ENCODE measurements at regions not wholly inside any gene's neighbourhood (a gene's known extent, or its start where the extent isn't known, plus 50 kb on each side); places are given as distances from the start of the nearest gene placed in this dataset.
"Not testable (repeated sequence)": the region's sequence is repeated elsewhere in the genome, so short reads cannot be mapped to it uniquely, and the experiment has no call there.

DNA sequence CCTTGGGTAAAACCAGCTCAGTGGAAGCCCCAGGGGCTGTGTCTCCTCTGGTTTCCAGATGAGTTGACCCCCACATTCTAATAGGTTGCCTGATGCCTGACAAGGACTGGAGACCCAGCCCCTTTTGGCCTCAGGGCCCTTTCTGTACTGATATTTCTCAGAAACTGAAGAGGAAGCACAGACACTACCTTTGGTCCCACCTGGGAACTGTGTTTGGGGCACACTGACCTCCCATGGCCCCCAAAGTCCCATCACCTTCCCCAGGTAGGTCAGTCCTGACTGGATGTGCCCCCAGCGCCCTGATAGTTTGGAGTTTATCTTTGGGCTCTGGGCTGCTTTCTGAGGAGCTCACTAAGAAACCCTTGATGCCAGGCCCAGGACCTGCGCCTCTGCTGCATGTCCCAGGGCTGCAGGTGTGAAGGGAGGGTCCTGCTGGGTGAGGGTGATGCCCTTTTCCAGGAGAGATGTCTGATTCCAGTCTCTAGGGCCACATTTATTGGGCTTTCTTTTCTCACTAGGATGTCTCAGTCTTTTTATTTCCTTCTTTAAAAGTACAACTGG, 106.7 kb downstream of the GGTLC2 start:
- CTCF ChIA-PET, result interaction anchor here (1.2 to 4.4 kb wide), 7 partner anchors 9 to 191 kb away, joined by 3 to 76 read pairs (median 21); no protein-coding TSS in a partner anchor

DNA sequence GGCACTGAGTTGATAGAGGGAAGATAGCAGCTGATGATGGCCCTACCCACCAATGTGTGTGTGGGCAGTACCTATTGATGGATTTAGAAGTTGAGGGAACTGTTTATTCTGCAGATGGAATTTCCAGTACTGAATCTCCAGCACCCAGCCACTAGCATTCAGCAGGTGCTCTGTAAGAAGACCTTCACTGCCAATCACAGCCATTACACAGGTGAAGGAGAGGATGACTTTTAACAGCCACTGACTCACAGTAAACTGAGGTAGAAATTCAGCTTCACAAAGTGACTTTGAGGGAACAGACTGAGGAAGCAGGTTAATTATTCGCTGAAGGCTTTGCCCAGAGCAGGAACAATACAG, 107.8 kb downstream of the GGTLC2 start:
- H3K36me3 Mint-ChIP-seq, result no peaks in the 10 kb centered on the region
- no peak overlapping the region for H3K27ac Mint-ChIP-seq
- ATAC-seq (no peak), DNase-seq (no peak)
- H3K27me3 Mint-ChIP-seq, result no peaks in the 10 kb centered on the region
- no peaks in the 10 kb centered on the region for H3K9me3 Mint-ChIP-seq (ENCODE audit: low read depth)
- CTCF ChIA-PET, result interaction anchor here (1.2 to 4.4 kb wide), 14 partner anchors 11 to 206 kb away, joined by 3 to 76 read pairs (median 8); no protein-coding TSS in a partner anchor
- peaks cover 21% of the 10 kb centered on the region for H3K4me1 Mint-ChIP-seq
- H3K4me3 Mint-ChIP-seq, result no peak overlapping the region

More for the DNA sequence above, 106.7 kb downstream of the GGTLC2 start:
- Mint-ChIP-seq H3K4me1 (peaks cover 19% of the 10 kb centered on the region), H3K9me3 (ENCODE audit: low read depth) (no peaks in the 10 kb centered on the region), H3K36me3 (no peaks in the 10 kb centered on the region), H3K27ac (no peak overlapping the region), H3K4me3 (no peak overlapping the region), H3K27me3 (no peaks in the 10 kb centered on the region)
- DNase-seq (no peak), ATAC-seq (no peak)

GRCh38 chr22:22752556-22753477, 108.4 kb downstream of the GGTLC2 start:
- CTCF ChIA-PET, result interaction anchor here (0.7 to 4.4 kb wide), 50 partner anchors 9 to 394 kb away, joined by 3 to 76 read pairs (median 5); partner anchors contain the start of gene ZNF280B
- ATAC-seq (no peak), DNase-seq (peak; percentile 18)
- Mint-ChIP-seq H3K4me3 (no peak overlapping the region), H3K36me3 (no peaks in the 10 kb centered on the region), H3K9me3 (ENCODE audit: low read depth) (no peaks in the 10 kb centered on the region), H3K27me3 (no peaks in the 10 kb centered on the region), H3K27ac (no peak overlapping the region), H3K4me1 (peaks cover 20% of the 10 kb centered on the region)

GRCh38 chr22:22753526-22754267, 109.3 kb downstream of the GGTLC2 start:
- Mint-ChIP-seq H3K4me3 (no peak overlapping the region), H3K4me1 (peaks cover 20% of the 10 kb centered on the region), H3K9me3 (ENCODE audit: low read depth) (no peaks in the 10 kb centered on the region), H3K27me3 (no peaks in the 10 kb centered on the region), H3K36me3 (no peaks in the 10 kb centered on the region), H3K27ac (no peak overlapping the region)
- ATAC-seq (peak; percentile 97), DNase-seq (peak; percentile 89)
- CTCF ChIA-PET, result interaction anchor here (0.7 to 4.4 kb wide), 48 partner anchors 9 to 393 kb away, joined by 3 to 76 read pairs (median 5); partner anchors contain the start of gene ZNF280B

DNA sequence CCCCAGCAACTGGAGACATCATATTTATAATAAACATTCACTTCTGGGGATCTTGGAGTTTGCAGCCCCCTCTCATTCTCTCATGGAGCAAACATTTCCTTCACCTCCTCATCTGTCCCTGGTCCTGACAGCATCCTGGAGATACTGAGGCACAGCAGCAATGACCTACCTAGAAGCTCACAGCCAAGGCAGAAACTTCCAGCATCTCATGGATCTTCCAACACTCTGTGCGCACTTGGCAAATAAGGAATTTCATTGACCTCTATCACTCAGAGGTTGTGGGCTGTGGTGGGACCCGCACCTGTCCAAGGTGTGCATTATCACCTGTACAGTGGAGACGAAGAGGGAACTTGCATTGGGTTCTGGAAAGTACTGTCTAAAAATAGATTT, 109.8 kb downstream of the GGTLC2 start:
- peaks cover 24% of the 10 kb centered on the region for H3K4me1 Mint-ChIP-seq
- H3K9me3 Mint-ChIP-seq (ENCODE audit: low read depth), result no peaks in the 10 kb centered on the region
- H3K4me3 Mint-ChIP-seq, result no peak overlapping the region
- CTCF ChIA-PET, result interaction anchor here (1.1 to 4.4 kb wide), 29 partner anchors 9 to 373 kb away, joined by 3 to 76 read pairs (median 7); partner anchors contain the start of gene ZNF280B
- no peak overlapping the region for H3K27ac Mint-ChIP-seq
- DNase-seq (peak; percentile 28), ATAC-seq (no peak)
- H3K27me3 Mint-ChIP-seq, result no peaks in the 10 kb centered on the region
- H3K36me3 Mint-ChIP-seq, result no peaks in the 10 kb centered on the region

GRCh38 chr22:22754961-22755777, 110.8 kb downstream of the GGTLC2 start:
- H3K36me3 Mint-ChIP-seq, result no peaks in the 10 kb centered on the region
- H3K4me1 Mint-ChIP-seq, result peaks cover 31% of the 10 kb centered on the region
- H3K9me3 Mint-ChIP-seq (ENCODE audit: low read depth), result no peaks in the 10 kb centered on the region
- CTCF ChIA-PET, result interaction anchor here (1.1 to 4.4 kb wide), 9 partner anchors 9 to 122 kb away, joined by 3 to 43 read pairs (median 12); no protein-coding TSS in a partner anchor
- peak; percentile 34 for DNase-seq
- no peak for ATAC-seq
- H3K27me3 Mint-ChIP-seq, result no peaks in the 10 kb centered on the region
- no peak overlapping the region for H3K4me3 Mint-ChIP-seq
- H3K27ac Mint-ChIP-seq, result no peak overlapping the region

GRCh38 chr22:22755778-22756100, 111.3 kb downstream of the GGTLC2 start:
- Mint-ChIP-seq H3K4me3 (no peak overlapping the region), H3K27me3 (no peaks in the 10 kb centered on the region), H3K9me3 (ENCODE audit: low read depth) (no peaks in the 10 kb centered on the region), H3K27ac (no peak overlapping the region), H3K4me1 (peaks cover 34% of the 10 kb centered on the region), H3K36me3 (no peaks in the 10 kb centered on the region)
- peak; percentile 30 for DNase-seq
- CTCF ChIA-PET, result interaction anchor here (1.1 to 2.1 kb wide), 6 partner anchors 10 to 128 kb away, joined by 3 to 12 read pairs (median 7); no protein-coding TSS in a partner anchor
- no peak for ATAC-seq

DNA sequence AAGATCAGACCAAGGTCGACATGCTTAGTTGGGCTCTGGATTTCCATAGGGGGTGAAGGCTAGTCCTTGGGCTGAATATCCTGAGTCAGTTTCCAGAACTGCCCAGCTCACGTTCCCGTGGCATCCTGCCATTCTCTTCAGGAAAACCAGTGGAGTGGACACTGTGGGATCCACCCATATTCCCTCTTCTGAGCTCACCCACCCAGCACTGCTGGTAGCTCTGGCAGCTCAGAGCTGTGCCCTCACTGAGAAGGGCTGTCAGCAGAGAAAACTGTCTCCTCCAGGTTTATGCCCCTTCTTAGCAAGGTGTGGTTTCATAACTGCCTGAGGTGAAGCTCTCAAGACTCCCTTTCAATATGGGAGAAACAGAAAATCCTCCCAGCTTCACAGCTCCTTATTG, 111.7 kb downstream of the GGTLC2 start:
- CTCF ChIA-PET, result interaction anchor here (1.1 to 2.1 kb wide), 6 partner anchors 10 to 128 kb away, joined by 3 to 12 read pairs (median 7); no protein-coding TSS in a partner anchor
- peaks cover 34% of the 10 kb centered on the region for H3K4me1 Mint-ChIP-seq

GRCh38 chr22:22756551-22757201, 112.3 kb downstream of the GGTLC2 start:
- not testable (repeated sequence) for H3K27ac Mint-ChIP-seq; DNase-seq; H3K9me3 Mint-ChIP-seq (ENCODE audit: low read depth); H3K36me3 Mint-ChIP-seq; ATAC-seq; H3K27me3 Mint-ChIP-seq; H3K4me3 Mint-ChIP-seq
- H3K4me1 Mint-ChIP-seq, result peaks cover 34% of the 10 kb centered on the region
- CTCF ChIA-PET, result interaction anchor here (1.1 to 2.1 kb wide), 6 partner anchors 10 to 127 kb away, joined by 3 to 12 read pairs (median 7); no protein-coding TSS in a partner anchor

More for the DNA sequence above, 111.7 kb downstream of the GGTLC2 start:
- Mint-ChIP-seq H3K36me3 (no peaks in the 10 kb centered on the region), H3K27ac (no peak overlapping the region), H3K4me3 (no peak overlapping the region), H3K9me3 (ENCODE audit: low read depth) (no peaks in the 10 kb centered on the region), H3K27me3 (no peaks in the 10 kb centered on the region)
- ATAC-seq, result no peak
- DNase-seq, result peak; percentile 32

GRCh38 chr22:22758101-22758807, 113.8 kb downstream of the GGTLC2 start:
- not testable (repeated sequence) for H3K4me3 Mint-ChIP-seq; ATAC-seq; H3K9me3 Mint-ChIP-seq (ENCODE audit: low read depth); DNase-seq; H3K36me3 Mint-ChIP-seq; H3K27me3 Mint-ChIP-seq; H3K27ac Mint-ChIP-seq
- CTCF ChIA-PET, result interaction anchor here (0.9 kb wide), 1 partner anchor 11 kb away, joined by 8 read pairs; no protein-coding TSS in a partner anchor
- H3K4me1 Mint-ChIP-seq, result peaks cover 32% of the 10 kb centered on the region

GRCh38 chr22:22759371-22759770, 115.0 kb downstream of the GGTLC2 start:
- CTCF ChIA-PET, result interaction anchor here (0.9 to 1.5 kb wide), 2 partner anchors 10 to 43 kb away, joined by 3 to 8 read pairs; no protein-coding TSS in a partner anchor
- no peaks in the 10 kb centered on the region for H3K36me3 Mint-ChIP-seq
- ATAC-seq (no peak), DNase-seq (no peak)
- peaks cover 24% of the 10 kb centered on the region for H3K4me1 Mint-ChIP-seq
- no peaks in the 10 kb centered on the region for H3K27me3 Mint-ChIP-seq
- H3K9me3 Mint-ChIP-seq (ENCODE audit: low read depth), result no peaks in the 10 kb centered on the region
- H3K27ac Mint-ChIP-seq, result no peak overlapping the region
- H3K4me3 Mint-ChIP-seq, result no peak overlapping the region
